ENCODE measurements at regions not wholly inside any gene's neighbourhood (a gene's known extent, or its start where the extent isn't known, plus 50 kb on each side); places are given as distances from the start of the nearest gene placed in this dataset.

DNA sequence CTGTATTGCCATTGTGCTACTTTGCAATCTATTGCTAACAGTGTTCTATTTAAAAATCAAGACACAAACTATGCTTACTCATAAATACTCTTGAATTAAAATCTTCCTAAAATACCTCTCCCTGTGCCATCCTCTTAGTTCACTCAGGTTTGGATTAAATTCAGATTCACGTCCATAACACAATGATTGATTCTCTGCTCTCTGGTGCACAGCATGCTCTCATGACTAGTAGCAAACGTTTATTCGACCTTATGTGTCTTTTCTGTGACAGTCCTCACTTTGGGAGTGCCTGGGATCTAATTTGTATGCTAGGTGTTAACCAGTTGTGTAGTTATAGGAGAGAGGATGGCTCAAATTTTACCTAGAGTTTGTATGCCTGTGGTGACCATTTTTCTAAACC is 270.4 kb upstream of the FKBP1C start:
- no peak overlapping the region for H3K4me3 ChIP-seq (ENCODE audit: low read depth, low read length)
- TF ChIP-seq, protein P1, sequence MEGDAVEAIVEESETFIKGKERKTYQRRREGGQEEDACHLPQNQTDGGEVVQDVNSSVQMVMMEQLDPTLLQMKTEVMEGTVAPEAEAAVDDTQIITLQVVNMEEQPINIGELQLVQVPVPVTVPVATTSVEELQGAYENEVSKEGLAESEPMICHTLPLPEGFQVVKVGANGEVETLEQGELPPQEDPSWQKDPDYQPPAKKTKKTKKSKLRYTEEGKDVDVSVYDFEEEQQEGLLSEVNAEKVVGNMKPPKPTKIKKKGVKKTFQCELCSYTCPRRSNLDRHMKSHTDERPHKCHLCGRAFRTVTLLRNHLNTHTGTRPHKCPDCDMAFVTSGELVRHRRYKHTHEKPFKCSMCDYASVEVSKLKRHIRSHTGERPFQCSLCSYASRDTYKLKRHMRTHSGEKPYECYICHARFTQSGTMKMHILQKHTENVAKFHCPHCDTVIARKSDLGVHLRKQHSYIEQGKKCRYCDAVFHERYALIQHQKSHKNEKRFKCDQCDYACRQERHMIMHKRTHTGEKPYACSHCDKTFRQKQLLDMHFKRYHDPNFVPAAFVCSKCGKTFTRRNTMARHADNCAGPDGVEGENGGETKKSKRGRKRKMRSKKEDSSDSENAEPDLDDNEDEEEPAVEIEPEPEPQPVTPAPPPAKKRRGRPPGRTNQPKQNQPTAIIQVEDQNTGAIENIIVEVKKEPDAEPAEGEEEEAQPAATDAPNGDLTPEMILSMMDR (IDR thresholded peaks at IDR 0.05; ENCODE audit: insufficient read depth, low read depth, low read length, missing control alignments) = no peak
- no peak for DNase-seq (ENCODE audit: low read depth)

DNA sequence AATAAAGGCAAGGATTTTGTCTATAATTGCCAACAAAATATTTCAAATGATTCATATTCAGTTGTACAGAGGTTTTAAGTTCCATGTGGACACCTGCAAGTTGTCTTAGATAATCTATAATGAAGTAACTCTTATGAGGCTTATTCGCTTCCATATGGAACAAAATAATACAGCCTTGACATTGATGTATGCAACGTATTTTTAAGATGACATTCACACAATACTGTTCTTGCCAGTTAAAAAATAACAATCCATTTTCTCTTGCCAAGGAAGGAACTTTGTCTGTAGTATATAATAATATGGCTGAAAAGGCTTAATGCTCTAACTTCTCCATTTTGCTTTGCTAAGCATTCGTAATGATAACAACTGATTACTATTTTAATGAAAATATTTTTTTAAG is 269.3 kb upstream of the FKBP1C start:
- H3K4me3 ChIP-seq (ENCODE audit: low read depth, low read length) = no peak overlapping the region
- TF ChIP-seq, protein P1 (IDR thresholded peaks at IDR 0.05; ENCODE audit: insufficient read depth, low read depth, low read length, missing control alignments) = no peak
- DNase-seq (ENCODE audit: low read depth) = no peak

DNA sequence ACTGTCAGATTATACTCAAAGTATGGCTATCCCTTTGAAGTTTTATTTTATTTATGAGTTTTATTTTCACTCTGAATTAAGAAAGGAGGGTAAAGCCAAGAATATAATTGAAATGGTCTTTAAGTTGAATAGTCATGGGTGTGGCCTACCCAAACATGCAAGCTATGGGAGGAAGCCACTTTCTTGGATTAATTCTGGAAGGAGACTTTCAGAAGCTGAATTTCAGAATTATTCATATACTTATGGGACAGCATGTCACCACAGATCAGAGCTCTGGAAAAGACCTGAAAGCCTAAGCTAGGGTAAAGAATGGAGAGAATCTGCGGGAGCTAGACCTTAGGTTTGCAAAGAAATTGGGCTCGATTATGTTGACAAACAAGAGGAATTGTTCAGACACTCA is 242.4 kb upstream of the FKBP1C start:
- no peak overlapping the region for H3K4me3 ChIP-seq (ENCODE audit: low read depth, low read length)
- TF ChIP-seq, protein P1 (IDR thresholded peaks at IDR 0.05; ENCODE audit: insufficient read depth, low read depth, low read length, missing control alignments) = no peak
- no peak for DNase-seq (ENCODE audit: low read depth)

DNA sequence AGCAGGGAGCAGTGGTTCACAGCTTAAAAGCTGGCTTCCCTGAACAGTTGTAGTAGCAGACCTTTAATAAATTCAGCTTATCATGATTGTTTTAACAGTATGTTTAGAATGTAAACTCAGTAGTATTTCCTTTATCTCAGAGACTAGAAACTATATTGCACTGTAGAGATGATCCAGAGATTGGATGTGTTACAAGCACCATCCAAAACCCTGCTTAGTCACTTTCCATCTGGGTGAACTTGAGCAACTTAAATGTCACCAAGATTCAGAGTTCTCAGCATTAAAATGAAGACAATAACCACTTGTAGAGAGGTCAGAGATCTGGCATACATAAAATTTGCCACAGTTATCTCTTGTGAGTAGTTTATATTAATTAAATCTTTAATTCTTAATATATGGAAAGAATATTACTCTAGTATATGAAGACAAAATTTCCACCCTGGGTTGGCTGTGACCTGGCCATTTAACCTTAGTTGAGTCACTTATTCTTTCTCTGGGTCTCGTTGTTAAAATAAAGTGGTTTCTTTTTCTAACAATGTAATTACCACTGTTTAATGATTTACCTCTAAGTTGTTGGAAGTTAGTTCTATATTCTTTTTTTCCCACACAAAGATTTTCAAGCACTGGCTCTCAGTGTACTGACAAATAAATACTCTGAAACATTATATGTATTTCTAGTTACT is 239.2 kb upstream of the FKBP1C start:
- no peak overlapping the region for H3K4me3 ChIP-seq (ENCODE audit: low read depth, low read length)
- TF ChIP-seq, protein P1 (IDR thresholded peaks at IDR 0.05; ENCODE audit: insufficient read depth, low read depth, low read length, missing control alignments) = no peak
- no peak for DNase-seq (ENCODE audit: low read depth)

DNA sequence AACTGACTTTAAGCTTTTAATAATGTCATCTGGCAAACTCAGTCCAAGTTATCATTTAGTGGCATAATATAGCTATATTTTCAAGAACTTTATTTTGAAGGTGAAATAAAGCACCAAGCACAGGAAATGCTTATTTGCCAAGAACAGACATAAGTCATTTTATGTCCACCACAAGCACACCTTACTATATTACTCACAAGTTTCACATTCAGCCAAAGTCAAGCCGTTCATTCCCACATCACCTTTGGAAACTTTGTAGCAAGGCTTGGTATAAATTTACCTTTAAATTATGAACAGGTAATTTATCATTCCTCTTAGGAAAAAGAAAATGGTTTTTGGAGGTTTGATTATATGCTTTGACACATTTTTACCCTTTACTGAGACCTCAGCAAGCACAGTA is 236.8 kb upstream of the FKBP1C start:
- no peak overlapping the region for H3K4me3 ChIP-seq (ENCODE audit: low read depth, low read length)
- TF ChIP-seq, protein P1 (IDR thresholded peaks at IDR 0.05; ENCODE audit: insufficient read depth, low read depth, low read length, missing control alignments) = no peak
- DNase-seq (ENCODE audit: low read depth) = peak; percentile 3

DNA sequence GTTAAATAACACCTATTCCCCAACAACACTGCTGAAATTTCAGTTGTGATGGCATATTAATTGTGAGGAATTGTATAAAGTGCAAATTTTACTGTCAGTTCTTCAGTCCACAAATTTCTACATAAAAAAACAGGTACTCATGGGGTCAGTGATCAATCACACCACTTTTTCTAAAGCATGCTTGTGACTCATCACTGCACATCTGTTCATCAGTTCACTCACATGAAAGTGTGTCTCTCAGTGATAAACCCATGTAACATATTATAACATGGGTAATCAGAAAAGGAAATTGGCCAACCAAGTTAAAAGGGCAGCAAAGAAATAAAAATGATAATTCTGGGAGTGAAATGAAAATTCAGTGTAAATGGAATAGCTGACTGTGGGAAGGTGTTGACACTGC is 234.7 kb upstream of the FKBP1C start:
- TF ChIP-seq, protein P1 (IDR thresholded peaks at IDR 0.05; ENCODE audit: insufficient read depth, low read depth, low read length, missing control alignments) = no peak
- DNase-seq (ENCODE audit: low read depth) = no peak

DNA sequence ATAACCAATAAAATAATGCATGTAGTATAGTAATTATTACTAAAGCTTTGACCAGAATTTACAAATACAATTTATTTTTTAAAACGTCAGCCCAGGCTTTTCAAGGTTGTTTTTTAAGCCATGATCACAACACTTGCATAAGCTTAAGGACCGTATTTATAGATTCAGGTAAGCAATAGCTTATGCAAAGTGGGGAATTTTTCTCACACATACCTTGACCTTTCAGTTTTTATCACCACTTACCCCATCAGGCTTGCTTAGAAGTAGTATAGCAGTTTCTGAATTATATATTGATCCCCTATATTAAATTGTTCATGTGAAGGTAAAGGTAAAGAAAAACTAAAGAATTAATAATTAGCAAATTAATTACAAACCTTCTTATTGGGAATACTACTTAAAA is 232.3 kb upstream of the FKBP1C start:
- no peak for DNase-seq (ENCODE audit: low read depth)
- TF ChIP-seq, protein P1 (IDR thresholded peaks at IDR 0.05; ENCODE audit: insufficient read depth, low read depth, low read length, missing control alignments) = no peak

More for the DNA sequence above, 234.7 kb upstream of the FKBP1C start:
- H3K4me3 ChIP-seq (ENCODE audit: low read depth, low read length) = no peak overlapping the region

More for the DNA sequence above, 232.3 kb upstream of the FKBP1C start:
- H3K4me3 ChIP-seq (ENCODE audit: low read depth, low read length) = no peak overlapping the region

Measured in GM12865 (cell line).